GM21528 (cell line): ENCODE measurements at regions not wholly inside any gene's neighbourhood (a gene's known extent, or its start where the extent isn't known, plus 50 kb on each side); places are given as distances from the start of the nearest gene placed in this dataset.
"Not testable (repeated sequence)": the region's sequence is repeated elsewhere in the genome, so short reads cannot be mapped to it uniquely, and the experiment has no call there.

Experiments used
- ATAC-seq: cut with Tn5 transposase; IDR thresholded peaks from one replicate; pipeline ENCODE4 v1.9.1; 2021; ENCODE audit warnings: mild to moderate bottlenecking, moderate library complexity; ENCODE audit not compliant: unreplicated experiment, low FRiP score

GRCh38 chr3:174336784-174337183 lies 522.4 kb upstream of the NAALADL2 start:
- no peak for ATAC-seq

- ATAC-seq = no peak
These were observed 521.9 kb upstream of the NAALADL2 start for GRCh38 chr3:174337227-174337626.

- no peak for ATAC-seq
These were observed 518.2 kb upstream of the NAALADL2 start for GRCh38 chr3:174340624-174341587.

- ATAC-seq = no peak
These were observed 517.0 kb upstream of the NAALADL2 start for GRCh38 chr3:174342171-174342570.

- no peak for ATAC-seq
These were observed 516.1 kb upstream of the NAALADL2 start for GRCh38 chr3:174342941-174343501.

- ATAC-seq = no peak
These were observed 513.0 kb upstream of the NAALADL2 start for GRCh38 chr3:174346141-174346540.

- no peak for ATAC-seq
These were observed 512.6 kb upstream of the NAALADL2 start for GRCh38 chr3:174346571-174346970.

- ATAC-seq = no peak
These were observed 511.5 kb upstream of the NAALADL2 start for GRCh38 chr3:174347474-174348138.

GRCh38 chr3:174352227-174352626 lies 506.9 kb upstream of the NAALADL2 start:
- ATAC-seq = no peak

- no peak for ATAC-seq
These were observed 503.6 kb upstream of the NAALADL2 start for GRCh38 chr3:174355505-174355904.

GRCh38 chr3:174356596-174356995 lies 502.5 kb upstream of the NAALADL2 start:
- no peak for ATAC-seq

- ATAC-seq = no peak
These were observed 500.9 kb upstream of the NAALADL2 start for GRCh38 chr3:174358252-174358651.

- no peak for ATAC-seq
These were observed 496.6 kb upstream of the NAALADL2 start for GRCh38 chr3:174362556-174362955.

GRCh38 chr3:174363256-174363655 lies 495.9 kb upstream of the NAALADL2 start:
- no peak for ATAC-seq

GRCh38 chr3:174365796-174366195 lies 493.3 kb upstream of the NAALADL2 start:
- ATAC-seq = no peak

- not testable (repeated sequence) for ATAC-seq
These were observed 492.2 kb upstream of the NAALADL2 start for GRCh38 chr3:174366904-174367303.

- ATAC-seq = no peak
These were observed 482.8 kb upstream of the NAALADL2 start for GRCh38 chr3:174376346-174376745.

- ATAC-seq = no peak
These were observed 482.0 kb upstream of the NAALADL2 start for GRCh38 chr3:174377096-174377495.

- no peak for ATAC-seq
These were observed 481.4 kb upstream of the NAALADL2 start for GRCh38 chr3:174377684-174378083.

GRCh38 chr3:174382878-174383277 lies 476.3 kb upstream of the NAALADL2 start:
- no peak for ATAC-seq

GRCh38 chr3:174387736-174388135 lies 471.4 kb upstream of the NAALADL2 start:
- ATAC-seq = no peak
